ENCODE measurements at regions not wholly inside any gene's neighbourhood (a gene's known extent, or its start where the extent isn't known, plus 50 kb on each side); places are given as distances from the start of the nearest gene placed in this dataset.

DNA sequence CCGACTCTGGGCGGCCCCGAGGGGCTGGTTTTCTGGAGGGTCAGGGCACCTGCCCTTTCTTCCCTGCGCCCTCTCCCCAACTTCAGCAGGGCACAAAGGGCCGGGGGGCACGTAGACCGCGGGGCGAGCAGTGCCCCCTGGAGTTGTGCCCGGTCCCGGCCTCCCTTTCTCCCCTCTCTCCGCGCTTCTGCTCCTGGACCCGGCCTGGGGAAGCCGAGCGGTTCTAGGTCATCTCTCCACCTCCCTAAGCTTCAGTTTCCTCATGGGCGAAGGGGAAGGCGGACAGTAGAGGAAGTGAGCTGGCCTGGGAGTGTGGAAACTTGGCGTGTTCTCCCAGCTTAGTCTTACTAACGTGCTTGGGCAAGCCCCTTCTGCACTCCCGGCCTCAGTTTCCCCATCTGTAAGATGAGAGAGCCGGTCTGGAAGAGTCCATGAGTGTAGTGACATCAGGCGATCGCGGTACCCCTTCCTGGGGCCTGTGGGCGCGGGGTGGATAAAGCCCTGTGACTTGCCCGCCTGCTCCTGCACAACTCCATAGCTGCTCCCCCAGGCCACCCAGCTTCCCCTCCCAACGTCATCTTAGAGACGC, 158.6 kb upstream of the PARP11 start:
- H3K27ac ChIP-seq: peak overlapping the region; percentile 60
- peak overlapping the region; percentile 74 for H3K4me2 ChIP-seq (ENCODE audit: low read length)
- H3K9ac ChIP-seq: no peak overlapping the region
- H3K9me3 ChIP-seq (ENCODE audit: control insufficient read depth, low read length): no peaks in the 10 kb centered on the region
- H3K4me1 ChIP-seq: peaks cover 23% of the 10 kb centered on the region
- no peaks in the 10 kb centered on the region for H3K79me2 ChIP-seq
- H3K27me3 ChIP-seq (ENCODE audit: control insufficient read depth, insufficient read depth, low read length): no peaks in the 10 kb centered on the region
- H3K36me3 ChIP-seq (ENCODE audit: control insufficient read depth, insufficient read depth, low read length): no peaks in the 10 kb centered on the region
- TF ChIP-seq, protein P1, sequence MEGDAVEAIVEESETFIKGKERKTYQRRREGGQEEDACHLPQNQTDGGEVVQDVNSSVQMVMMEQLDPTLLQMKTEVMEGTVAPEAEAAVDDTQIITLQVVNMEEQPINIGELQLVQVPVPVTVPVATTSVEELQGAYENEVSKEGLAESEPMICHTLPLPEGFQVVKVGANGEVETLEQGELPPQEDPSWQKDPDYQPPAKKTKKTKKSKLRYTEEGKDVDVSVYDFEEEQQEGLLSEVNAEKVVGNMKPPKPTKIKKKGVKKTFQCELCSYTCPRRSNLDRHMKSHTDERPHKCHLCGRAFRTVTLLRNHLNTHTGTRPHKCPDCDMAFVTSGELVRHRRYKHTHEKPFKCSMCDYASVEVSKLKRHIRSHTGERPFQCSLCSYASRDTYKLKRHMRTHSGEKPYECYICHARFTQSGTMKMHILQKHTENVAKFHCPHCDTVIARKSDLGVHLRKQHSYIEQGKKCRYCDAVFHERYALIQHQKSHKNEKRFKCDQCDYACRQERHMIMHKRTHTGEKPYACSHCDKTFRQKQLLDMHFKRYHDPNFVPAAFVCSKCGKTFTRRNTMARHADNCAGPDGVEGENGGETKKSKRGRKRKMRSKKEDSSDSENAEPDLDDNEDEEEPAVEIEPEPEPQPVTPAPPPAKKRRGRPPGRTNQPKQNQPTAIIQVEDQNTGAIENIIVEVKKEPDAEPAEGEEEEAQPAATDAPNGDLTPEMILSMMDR (IDR thresholded peaks at IDR 0.05): no peak
- peak overlapping the region; percentile 44 for H3K4me3 ChIP-seq (ENCODE audit: low read depth, low read length)
- H2AFZ ChIP-seq: peak overlapping the region; percentile 97

DNA sequence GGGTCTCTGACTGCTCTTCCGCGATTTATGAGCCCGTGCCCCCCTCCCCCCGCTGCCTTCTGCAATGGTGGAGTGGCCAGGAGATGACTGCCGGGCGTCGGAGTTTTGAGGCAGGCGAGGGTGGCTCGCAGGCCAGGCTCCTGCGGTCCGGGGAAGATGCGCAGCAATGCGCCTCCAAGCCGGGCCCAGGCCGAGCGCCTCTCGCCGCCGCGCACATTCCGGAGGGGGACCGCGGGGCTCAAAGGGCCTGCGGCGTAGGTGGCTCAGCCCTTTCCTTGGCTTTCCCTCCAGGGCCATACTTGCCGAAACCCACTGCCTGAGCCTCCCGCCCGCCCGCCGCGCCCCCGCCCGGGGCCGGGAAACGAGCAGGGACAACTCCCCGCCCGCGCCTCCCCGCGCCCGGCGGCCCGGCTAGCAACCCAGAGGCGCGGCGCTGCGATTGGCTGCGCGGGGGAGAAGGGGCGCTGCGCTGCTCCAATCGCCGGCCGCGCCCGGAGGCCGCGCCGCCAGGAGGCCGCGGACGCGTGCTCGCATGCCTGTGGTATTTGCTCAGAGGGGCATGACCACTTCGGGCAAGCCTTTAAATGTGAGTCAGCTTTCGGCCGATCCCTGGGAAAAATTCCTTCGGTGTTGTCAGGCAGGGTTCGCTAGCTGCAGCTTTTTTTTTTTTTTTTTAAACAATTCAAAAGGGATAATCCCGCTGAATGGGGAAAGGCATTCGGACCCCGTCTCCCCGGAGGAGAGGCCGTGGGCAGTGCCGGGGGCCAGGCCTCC, 157.9 kb upstream of the PARP11 start:
- Histone ChIP-seq H3K27ac (peak overlapping the region; percentile 77), H3K27me3 (ENCODE audit: control insufficient read depth, insufficient read depth, low read length) (no peaks in the 10 kb centered on the region), H2AFZ (peak overlapping the region; percentile 97), H3K36me3 (ENCODE audit: control insufficient read depth, insufficient read depth, low read length) (no peaks in the 10 kb centered on the region), H3K9ac (no peak overlapping the region), H3K79me2 (no peaks in the 10 kb centered on the region), H3K4me1 (peaks cover 23% of the 10 kb centered on the region), H3K9me3 (ENCODE audit: control insufficient read depth, low read length) (no peaks in the 10 kb centered on the region), H3K4me3 (ENCODE audit: low read depth, low read length) (peak overlapping the region; percentile 57), H3K4me2 (ENCODE audit: low read length) (peak overlapping the region; percentile 74)
- TF ChIP-seq, protein P1 (IDR thresholded peaks at IDR 0.05): no peak

DNA sequence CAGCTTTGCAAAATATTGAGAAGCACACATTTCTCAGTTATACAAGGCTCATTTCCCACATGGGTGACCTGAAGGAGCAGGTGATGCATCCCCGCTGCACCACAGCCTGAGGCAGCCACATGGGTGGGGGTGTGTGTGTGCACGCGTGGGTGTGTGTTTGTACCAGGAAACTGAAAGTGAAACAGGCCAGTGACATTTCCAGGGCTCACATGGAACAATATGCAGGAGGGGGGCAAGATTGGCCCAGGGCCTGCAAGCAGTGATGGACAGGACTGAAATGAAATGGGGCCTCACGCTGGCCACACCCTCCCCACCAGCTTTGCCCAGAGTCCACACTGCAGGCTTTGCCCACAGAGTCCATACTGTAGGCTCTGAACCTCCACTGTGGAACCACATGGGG, 154.2 kb upstream of the PARP11 start:
- no peak overlapping the region for H3K4me2 ChIP-seq (ENCODE audit: low read length)
- no peaks in the 10 kb centered on the region for H3K9me3 ChIP-seq (ENCODE audit: control insufficient read depth, low read length)
- no peaks in the 10 kb centered on the region for H3K27me3 ChIP-seq (ENCODE audit: control insufficient read depth, insufficient read depth, low read length)

DNA sequence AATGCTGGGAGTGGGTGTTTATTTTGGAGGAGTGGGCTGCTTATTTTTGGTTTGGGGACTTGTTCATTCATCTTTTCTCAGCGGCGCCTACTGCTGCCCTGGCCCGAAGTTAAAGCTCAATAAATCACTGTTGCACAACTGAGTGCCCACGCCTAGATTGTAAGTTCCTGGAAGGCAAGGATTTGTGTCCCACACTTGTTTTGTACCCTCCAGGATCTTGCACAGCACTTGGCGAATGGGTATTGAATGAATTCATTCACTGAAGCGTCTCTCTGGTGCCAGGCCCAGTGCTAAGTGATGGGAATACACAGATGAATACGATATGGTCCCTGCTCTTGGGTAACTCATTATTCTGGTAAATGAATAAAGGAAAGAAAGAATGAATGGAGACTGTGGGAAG, 153.3 kb upstream of the PARP11 start:
- Histone ChIP-seq H3K36me3 (ENCODE audit: control insufficient read depth, insufficient read depth, low read length) (no peaks in the 10 kb centered on the region), H2AFZ (no peak overlapping the region), H3K4me1 (peaks cover 6% of the 10 kb centered on the region), H3K4me2 (ENCODE audit: low read length) (no peak overlapping the region), H3K9me3 (ENCODE audit: control insufficient read depth, low read length) (no peaks in the 10 kb centered on the region), H3K79me2 (no peaks in the 10 kb centered on the region), H3K27ac (no peak overlapping the region), H3K27me3 (ENCODE audit: control insufficient read depth, insufficient read depth, low read length) (no peaks in the 10 kb centered on the region), H3K4me3 (ENCODE audit: low read depth, low read length) (no peak overlapping the region), H3K9ac (no peak overlapping the region)
- TF ChIP-seq, protein P1 (IDR thresholded peaks at IDR 0.05): no peak

More for the DNA sequence above, 154.2 kb upstream of the PARP11 start:
- Histone ChIP-seq H3K27ac (no peak overlapping the region), H3K79me2 (no peaks in the 10 kb centered on the region), H2AFZ (no peak overlapping the region), H3K4me1 (peaks cover 11% of the 10 kb centered on the region), H3K36me3 (ENCODE audit: control insufficient read depth, insufficient read depth, low read length) (no peaks in the 10 kb centered on the region), H3K9ac (no peak overlapping the region), H3K4me3 (ENCODE audit: low read depth, low read length) (no peak overlapping the region)
- TF ChIP-seq, protein P1 (IDR thresholded peaks at IDR 0.05): no peak

Measured in parathyroid adenoma (tissue), 2 donors.